Fibroblast of pulmonary artery (primary cell): ENCODE measurements at regions not wholly inside any gene's neighbourhood (a gene's known extent, or its start where the extent isn't known, plus 50 kb on each side); places are given as distances from the start of the nearest gene placed in this dataset.

Experiments
- DNase-seq: peaks from one replicate; pipeline ENCODE4 v3.0.0-alpha.2; 2010; ENCODE audit warnings: low read depth
- H3K4me3 ChIP-seq: replicated peaks from 2 replicates; pipeline ENCODE4 v1.5.1; 2011; ENCODE audit warnings: low read depth, mild to moderate bottlenecking, control low read depth, low read length, moderate library complexity
- CTCF ChIP-seq: IDR thresholded peaks from 2 replicates; pipeline ENCODE4 v1.5.1; 2011; ENCODE audit warnings: mild to moderate bottlenecking, control low read depth, low read length, inconsistent platforms; ENCODE audit errors: missing control alignments

GRCh38 chr2:82539280-82539621, 1919.8 kb downstream of the SUCLG1 start:
- H3K4me3 ChIP-seq: no peak overlapping the region
- TF ChIP-seq CTCF: no peak
- DNase-seq: no peak

- no peak for DNase-seq
- no peak for TF ChIP-seq CTCF
- H3K4me3 ChIP-seq: no peak overlapping the region
Measured at GRCh38 chr2:82538590-82539279, 1920.3 kb downstream of the SUCLG1 start.

- no peak for DNase-seq
- no peak for TF ChIP-seq CTCF
- no peak overlapping the region for H3K4me3 ChIP-seq
Measured at GRCh38 chr2:82528288-82528687, 1930.8 kb downstream of the SUCLG1 start.

- no peak overlapping the region for H3K4me3 ChIP-seq
- TF ChIP-seq CTCF: no peak
- no peak for DNase-seq
Measured at GRCh38 chr2:82527124-82527523, 1932.0 kb downstream of the SUCLG1 start.

GRCh38 chr2:82526277-82526676, 1932.8 kb downstream of the SUCLG1 start:
- no peak overlapping the region for H3K4me3 ChIP-seq
- no peak for TF ChIP-seq CTCF
- no peak for DNase-seq

GRCh38 chr2:82525744-82526143, 1933.3 kb downstream of the SUCLG1 start:
- TF ChIP-seq CTCF: no peak
- H3K4me3 ChIP-seq: no peak overlapping the region
- no peak for DNase-seq

- no peak overlapping the region for H3K4me3 ChIP-seq
- no peak for DNase-seq
- TF ChIP-seq CTCF: no peak
Measured at GRCh38 chr2:82524826-82525225, 1934.3 kb downstream of the SUCLG1 start.
